CD8-positive, alpha-beta memory T cell (primary cell): ENCODE measurements at regions not wholly inside any gene's neighbourhood (a gene's known extent, or its start where the extent isn't known, plus 50 kb on each side); places are given as distances from the start of the nearest gene placed in this dataset.
"Not testable (repeated sequence)": the region's sequence is repeated elsewhere in the genome, so short reads cannot be mapped to it uniquely, and the experiment has no call there.

ENCODE experiments used
- CTCF ChIA-PET: fragments of 350-600 bp; sonication (Branson Sonifier 250); formaldehyde crosslinking; loops from one replicate; lab custom pipeline; 2021; ENCODE audit warnings: antibody characterized with exemption; lab: Charles Lee
- POLR2A ChIA-PET: fragments of 350-600 bp; sonication (Branson Sonifier 250); formaldehyde crosslinking; loops from one replicate; lab custom pipeline; 2021; ENCODE audit warnings: antibody characterized with exemption; lab: Charles Lee
- DNase-seq, 5 donors: peaks; one replicate each; pipeline versions ENCODE4 v3.0.0 to v3.0.0-alpha.2; 2020 to 2022; ENCODE audit warnings: mixed read lengths in 1 of 5
- H3K27ac ChIP-seq: one replicate; pipeline ENCODE4 v1.7.0; 2013; ENCODE audit warnings: low read depth, mild to moderate bottlenecking, low read length, moderate library complexity
- H3K27me3 ChIP-seq: 2 replicates; pipeline ENCODE4 v1.7.0; 2013; ENCODE audit warnings: low read length, mild to moderate bottlenecking; ENCODE audit not compliant: insufficient read depth, poor library complexity, severe bottlenecking
- H3K36me3 ChIP-seq: 2 replicates; pipeline ENCODE4 v1.7.0; 2013; ENCODE audit warnings: mild to moderate bottlenecking, low read length, moderate library complexity; ENCODE audit not compliant: insufficient read depth
- H3K4me1 ChIP-seq: 2 replicates; pipeline ENCODE4 v1.7.0; 2013; ENCODE audit warnings: mild to moderate bottlenecking, low read length, moderate library complexity; ENCODE audit not compliant: insufficient read depth
- H3K4me3 ChIP-seq: 2 replicates; pipeline ENCODE4 v1.7.0; 2013; ENCODE audit warnings: mild to moderate bottlenecking, low read length
- H3K9me3 ChIP-seq: 2 replicates; pipeline ENCODE4 v1.7.0; 2013; ENCODE audit warnings: mild to moderate bottlenecking, low read length
- H3K27ac Mint-ChIP-seq, 8 donors: one replicate each; pipeline ENCODE4 v1.8.0; 2020 to 2021; ENCODE audit warnings: mixed read lengths in 8 of 8, mild to moderate bottlenecking in 6 of 8, inconsistent platforms in 3 of 8, moderate library complexity in 3 of 8
- H3K27me3 Mint-ChIP-seq, 2 donors: one replicate each; pipeline ENCODE4 v1.8.0; 2020 to 2021; ENCODE audit warnings: mixed read lengths in 2 of 2, mild to moderate bottlenecking in 1 of 2, moderate library complexity in 1 of 2
- H3K36me3 Mint-ChIP-seq, 3 donors: one replicate each; pipeline ENCODE4 v1.8.0; 2020 to 2021; ENCODE audit warnings: mixed read lengths in 3 of 3, inconsistent platforms in 1 of 3, mild to moderate bottlenecking in 1 of 3
- H3K4me1 Mint-ChIP-seq, 3 donors: one replicate each; pipeline ENCODE4 v1.8.0; 2020 to 2021; ENCODE audit warnings: mixed read lengths in 3 of 3, inconsistent platforms in 1 of 3, mild to moderate bottlenecking in 1 of 3
- H3K4me3 Mint-ChIP-seq, 7 donors: one replicate each; pipeline ENCODE4 v1.8.0; 2020 to 2021; ENCODE audit warnings: mixed read lengths in 7 of 7, mild to moderate bottlenecking in 6 of 7, moderate library complexity in 4 of 7, inconsistent platforms in 2 of 7
- H3K9me3 Mint-ChIP-seq, 5 donors: one replicate each; pipeline ENCODE4 v1.8.0; 2020 to 2022; ENCODE audit warnings: mixed read lengths in 5 of 5, mild to moderate bottlenecking in 3 of 5, moderate library complexity in 2 of 5, inconsistent platforms in 1 of 5

DNA sequence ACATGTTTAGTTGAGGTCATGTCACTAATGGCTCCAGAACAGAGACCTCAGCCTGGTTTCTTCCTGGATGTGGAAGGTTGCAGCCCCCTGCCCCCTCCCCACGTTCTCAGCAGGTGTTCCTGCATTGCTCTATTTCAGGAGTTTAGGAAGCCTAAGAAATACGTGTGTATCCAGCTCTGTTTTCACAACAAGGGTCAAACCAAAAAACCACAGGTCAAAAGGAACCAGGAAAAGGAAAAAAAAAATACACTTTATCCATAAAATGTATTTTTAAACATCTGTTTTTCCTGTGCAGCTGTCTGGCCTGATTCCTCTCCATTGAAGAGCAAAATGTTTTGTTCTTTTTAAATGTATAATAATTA, 107.9 kb upstream of the PLEKHG1 start:
- peak overlapping the region in 2 of 8 donors; percentile 39 to 43 for H3K27ac Mint-ChIP-seq
- no peaks in the 10 kb centered on the region for H3K27me3 ChIP-seq
- ChIA-PET POLR2A (no interaction called here), CTCF (no interaction called here)
- H3K9me3 Mint-ChIP-seq = peaks cover 0 to 2% (median 0%) of the 10 kb centered on the region in 5 donors
- no peak overlapping the region for H3K4me3 ChIP-seq
- no peaks in the 10 kb centered on the region for H3K27me3 Mint-ChIP-seq
- H3K27ac ChIP-seq = no peak overlapping the region
- peaks cover 14% of the 10 kb centered on the region for H3K4me1 ChIP-seq
- H3K4me3 Mint-ChIP-seq = peak overlapping the region in 1 of 7 donors; percentile 43
- DNase-seq = no peak
- peaks cover 16 to 24% (median 22%) of the 10 kb centered on the region in 3 donors for H3K4me1 Mint-ChIP-seq
- no peaks in the 10 kb centered on the region for H3K36me3 ChIP-seq
- no peaks in the 10 kb centered on the region for H3K9me3 ChIP-seq
- peaks cover 0 to 4% (median 0%) of the 10 kb centered on the region in 3 donors for H3K36me3 Mint-ChIP-seq

DNA sequence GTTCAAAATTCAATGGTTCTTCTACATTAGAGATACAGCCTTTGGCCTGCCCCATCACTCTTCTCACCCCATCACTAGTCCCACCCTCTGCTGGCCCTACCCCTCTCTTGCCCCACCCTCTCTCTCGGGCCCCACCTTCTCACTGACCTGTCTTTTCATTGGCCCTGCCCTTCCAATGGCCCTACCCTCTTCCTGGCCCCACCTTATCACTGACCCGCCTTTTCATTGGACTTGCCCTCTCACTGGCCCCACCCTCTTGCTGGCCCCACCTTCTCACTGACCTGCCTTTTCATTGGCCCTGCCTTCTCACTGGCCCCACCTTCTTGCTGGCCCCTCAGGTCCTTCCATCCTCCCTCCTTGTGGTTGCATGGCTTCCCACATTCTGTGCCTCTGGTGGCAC, 107.2 kb upstream of the PLEKHG1 start:
- Histone ChIP-seq H3K27ac (no peak overlapping the region), H3K36me3 (no peaks in the 10 kb centered on the region), H3K27me3 (no peaks in the 10 kb centered on the region), H3K4me1 (peaks cover 14% of the 10 kb centered on the region), H3K9me3 (no peaks in the 10 kb centered on the region), H3K4me3 (no peak overlapping the region)
- ChIA-PET CTCF (no interaction called here), POLR2A (no interaction called here)
- peaks cover 16 to 24% (median 22%) of the 10 kb centered on the region in 3 donors for H3K4me1 Mint-ChIP-seq
- no peak for DNase-seq
- H3K4me3 Mint-ChIP-seq = no peak overlapping the region
- peaks cover 0 to 2% (median 0%) of the 10 kb centered on the region in 5 donors for H3K9me3 Mint-ChIP-seq
- H3K36me3 Mint-ChIP-seq = peaks cover 0 to 4% (median 0%) of the 10 kb centered on the region in 3 donors
- no peaks in the 10 kb centered on the region for H3K27me3 Mint-ChIP-seq
- peak overlapping the region in 3 of 8 donors; percentile 49 to 85 (median 61) for H3K27ac Mint-ChIP-seq

DNA sequence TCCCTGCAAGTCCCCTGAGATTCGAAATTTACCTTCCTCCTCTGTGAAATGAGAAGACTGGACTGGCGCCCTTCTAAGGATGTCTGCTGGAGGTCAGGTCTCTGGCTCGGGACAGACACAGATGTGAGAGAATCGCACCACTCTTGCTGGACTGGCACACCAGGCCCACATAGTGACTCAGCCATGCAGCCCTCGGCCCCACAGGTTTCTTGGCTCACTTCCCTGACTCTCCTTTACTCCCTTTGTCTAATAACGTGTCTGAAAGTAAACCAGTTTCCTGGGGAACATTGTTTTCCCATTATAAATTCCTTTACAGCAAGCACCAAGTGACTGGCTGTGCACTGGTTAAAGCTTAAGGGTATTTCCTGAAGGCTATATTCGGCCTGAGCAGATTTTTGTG, 106.7 kb upstream of the PLEKHG1 start:
- Histone ChIP-seq H3K4me1 (peaks cover 14% of the 10 kb centered on the region), H3K27ac (no peak overlapping the region), H3K9me3 (no peaks in the 10 kb centered on the region), H3K27me3 (no peaks in the 10 kb centered on the region), H3K4me3 (no peak overlapping the region), H3K36me3 (no peaks in the 10 kb centered on the region)
- Mint-ChIP-seq H3K9me3 (peaks cover 0 to 2% (median 0%) of the 10 kb centered on the region in 5 donors), H3K4me1 (peaks cover 16 to 24% (median 22%) of the 10 kb centered on the region in 3 donors), H3K27me3 (no peaks in the 10 kb centered on the region), H3K36me3 (peaks cover 0 to 4% (median 0%) of the 10 kb centered on the region in 3 donors), H3K27ac (peak overlapping the region in 2 of 8 donors; percentile 61 to 85), H3K4me3 (peak overlapping the region in 1 of 7 donors; percentile 23)
- POLR2A ChIA-PET = no interaction called here
- CTCF ChIA-PET = interaction anchor here (1.0 kb wide), 1 partner anchor 75 kb away, joined by 3 read pairs; no protein-coding TSS in a partner anchor
- DNase-seq = no peak

DNA sequence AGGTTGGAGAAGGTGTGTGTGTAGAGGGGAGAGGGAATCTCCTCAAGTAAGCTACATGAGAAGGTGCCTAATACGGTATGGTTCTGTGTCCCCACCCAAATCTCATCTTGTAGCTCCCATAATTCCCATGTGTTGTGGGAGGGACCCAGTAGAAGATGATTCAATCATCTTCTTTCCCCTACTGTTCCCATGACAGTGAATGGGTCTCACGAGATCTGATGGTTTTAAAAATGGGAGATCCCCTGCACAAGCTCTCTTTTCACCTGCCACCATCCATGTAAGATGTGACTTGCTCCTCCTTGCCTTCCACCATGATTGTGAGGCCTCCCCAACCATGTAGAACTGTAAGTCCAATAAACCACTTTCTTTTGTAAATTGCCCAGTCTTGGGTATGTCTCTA, 106.1 kb upstream of the PLEKHG1 start:
- H3K27ac ChIP-seq, H3K9me3 Mint-ChIP-seq, H3K4me3 ChIP-seq, POLR2A ChIA-PET, H3K36me3 ChIP-seq, H3K9me3 ChIP-seq, DNase-seq, H3K27me3 ChIP-seq, H3K4me3 Mint-ChIP-seq, H3K27me3 Mint-ChIP-seq, H3K36me3 Mint-ChIP-seq, H3K27ac Mint-ChIP-seq: not testable (repeated sequence)
- CTCF ChIA-PET = interaction anchor here (1.0 kb wide), 1 partner anchor 75 kb away, joined by 3 read pairs; no protein-coding TSS in a partner anchor
- peaks cover 14% of the 10 kb centered on the region for H3K4me1 ChIP-seq
- H3K4me1 Mint-ChIP-seq = peaks cover 16 to 24% (median 22%) of the 10 kb centered on the region in 3 donors

DNA sequence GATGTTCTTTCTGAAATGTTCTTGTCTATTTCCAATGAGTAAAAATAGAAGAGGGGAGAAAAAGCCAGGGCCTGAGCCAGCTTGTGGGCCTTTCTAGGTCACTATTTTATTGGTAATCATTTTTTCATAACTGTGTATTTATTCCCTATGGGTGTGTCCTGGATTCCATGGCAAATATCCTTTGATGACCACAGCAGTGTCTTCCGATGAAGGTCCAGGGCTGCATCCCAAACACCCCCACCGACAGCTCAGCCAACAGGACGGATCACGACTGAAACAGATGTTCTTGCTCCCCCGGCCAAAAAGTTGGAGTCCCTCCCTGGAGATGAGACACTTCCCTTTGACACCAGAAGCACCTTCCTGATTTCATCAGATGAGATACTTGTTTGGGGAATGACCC, 105.4 kb upstream of the PLEKHG1 start:
- H3K9me3 Mint-ChIP-seq = peaks cover 0 to 2% (median 0%) of the 10 kb centered on the region in 5 donors
- ChIA-PET POLR2A (no interaction called here), CTCF (interaction anchor here (1.0 kb wide), 1 partner anchor 76 kb away, joined by 3 read pairs; no protein-coding TSS in a partner anchor)

DNA sequence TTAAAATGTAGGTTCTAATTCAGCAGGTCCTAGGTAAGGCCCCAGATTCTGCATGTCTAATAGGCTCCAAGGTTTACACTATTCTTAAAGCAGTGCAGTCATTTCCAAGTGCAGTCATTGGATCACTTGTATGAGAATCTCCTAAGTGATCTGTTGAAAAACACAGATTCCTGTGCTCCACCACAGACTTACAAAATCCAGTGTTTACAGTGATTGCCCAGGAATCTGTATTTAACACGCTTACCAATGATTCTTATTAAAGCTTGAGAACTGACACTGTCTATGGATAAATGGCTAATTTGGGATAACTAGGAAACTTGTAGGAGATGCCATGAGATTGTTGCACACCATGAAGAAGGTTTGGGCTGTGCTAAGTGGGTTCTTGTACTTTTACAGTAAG, 104.6 kb upstream of the PLEKHG1 start:
- Histone ChIP-seq H3K4me1 (peaks cover 14% of the 10 kb centered on the region), H3K27me3 (no peaks in the 10 kb centered on the region), H3K9me3 (no peaks in the 10 kb centered on the region), H3K36me3 (no peaks in the 10 kb centered on the region), H3K4me3 (no peak overlapping the region), H3K27ac (no peak overlapping the region)
- peaks cover 0 to 6% of the 10 kb centered on the region in 2 donors for H3K27me3 Mint-ChIP-seq
- peaks cover 0 to 4% (median 0%) of the 10 kb centered on the region in 3 donors for H3K36me3 Mint-ChIP-seq
- DNase-seq = no peak
- POLR2A ChIA-PET = no interaction called here
- CTCF ChIA-PET = no interaction called here
- peaks cover 0 to 2% (median 0%) of the 10 kb centered on the region in 5 donors for H3K9me3 Mint-ChIP-seq
- H3K4me3 Mint-ChIP-seq = no peak overlapping the region
- peaks cover 16 to 24% (median 22%) of the 10 kb centered on the region in 3 donors for H3K4me1 Mint-ChIP-seq
- H3K27ac Mint-ChIP-seq = no peak overlapping the region

More for the DNA sequence above, 105.4 kb upstream of the PLEKHG1 start:
- Histone ChIP-seq H3K27me3 (no peaks in the 10 kb centered on the region), H3K36me3 (no peaks in the 10 kb centered on the region), H3K4me3 (no peak overlapping the region), H3K4me1 (peaks cover 14% of the 10 kb centered on the region), H3K9me3 (no peaks in the 10 kb centered on the region), H3K27ac (no peak overlapping the region)
- no peaks in the 10 kb centered on the region for H3K27me3 Mint-ChIP-seq
- H3K36me3 Mint-ChIP-seq = peaks cover 0 to 4% (median 0%) of the 10 kb centered on the region in 3 donors
- H3K27ac Mint-ChIP-seq = peak overlapping the region in 1 of 8 donors; percentile 58
- H3K4me3 Mint-ChIP-seq = no peak overlapping the region
- no peak for DNase-seq
- peaks cover 16 to 24% (median 22%) of the 10 kb centered on the region in 3 donors for H3K4me1 Mint-ChIP-seq

DNA sequence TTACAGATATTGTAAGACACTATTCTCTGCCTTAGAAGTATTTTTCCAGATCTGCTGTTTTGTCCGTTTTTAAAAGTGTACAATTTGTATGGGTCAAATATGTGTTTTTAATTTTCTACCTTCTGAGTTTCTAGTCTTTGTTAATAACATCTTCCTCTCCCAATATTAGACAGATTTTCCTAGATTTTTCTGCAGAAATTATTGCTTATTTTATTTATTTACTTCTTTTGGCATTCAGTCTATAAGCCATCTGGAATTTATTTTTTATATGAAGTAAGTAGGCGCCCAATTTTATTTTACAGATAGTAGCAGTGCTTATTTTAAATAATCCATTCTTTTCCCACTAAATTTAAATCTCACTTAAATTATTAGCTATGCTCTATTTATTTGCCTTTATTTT, 103.1 kb upstream of the PLEKHG1 start:
- Histone ChIP-seq H3K27ac (no peak overlapping the region), H3K9me3 (no peaks in the 10 kb centered on the region), H3K4me1 (peaks cover 2% of the 10 kb centered on the region), H3K27me3 (no peaks in the 10 kb centered on the region), H3K36me3 (no peaks in the 10 kb centered on the region), H3K4me3 (no peak overlapping the region)
- peaks cover 0 to 6% of the 10 kb centered on the region in 2 donors for H3K27me3 Mint-ChIP-seq
- H3K27ac Mint-ChIP-seq = no peak overlapping the region
- H3K36me3 Mint-ChIP-seq = peaks cover 0 to 4% (median 0%) of the 10 kb centered on the region in 3 donors
- POLR2A ChIA-PET = no interaction called here
- DNase-seq = no peak
- H3K9me3 Mint-ChIP-seq = peaks cover 0 to 4% (median 2%) of the 10 kb centered on the region in 5 donors
- H3K4me1 Mint-ChIP-seq = peaks cover 9 to 15% (median 12%) of the 10 kb centered on the region in 3 donors
- CTCF ChIA-PET = no interaction called here
- no peak overlapping the region for H3K4me3 Mint-ChIP-seq

DNA sequence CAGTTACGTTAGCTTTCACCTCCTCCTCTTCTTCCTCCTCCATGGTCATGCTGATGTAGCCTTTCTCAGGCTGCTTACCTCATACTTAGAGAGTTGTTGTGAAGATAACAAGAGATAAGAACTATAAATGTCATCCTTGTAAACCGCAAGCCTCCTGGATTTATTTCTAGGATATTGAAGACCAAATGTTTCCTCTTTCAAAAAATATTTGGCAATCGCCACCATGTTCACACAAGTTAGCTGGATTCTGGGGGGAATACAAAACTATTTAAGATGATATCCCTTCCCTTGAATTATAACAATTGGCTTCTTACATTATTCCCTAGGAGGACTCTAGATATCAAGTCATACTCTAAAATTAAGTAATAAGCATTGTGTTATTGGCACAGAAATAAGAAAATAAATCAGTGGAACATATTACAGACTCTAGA, 99.8 kb upstream of the PLEKHG1 start:
- H3K27me3 Mint-ChIP-seq = peaks cover 3 to 9% of the 10 kb centered on the region in 2 donors
- H3K36me3 Mint-ChIP-seq = no peaks in the 10 kb centered on the region
- no peak for DNase-seq
- H3K9me3 ChIP-seq = no peaks in the 10 kb centered on the region
- ChIA-PET POLR2A (no interaction called here), CTCF (no interaction called here)
- no peaks in the 10 kb centered on the region for H3K4me1 ChIP-seq
- H3K27ac Mint-ChIP-seq = no peak overlapping the region
- no peak overlapping the region for H3K4me3 Mint-ChIP-seq
- no peaks in the 10 kb centered on the region for H3K27me3 ChIP-seq
- no peaks in the 10 kb centered on the region for H3K4me1 Mint-ChIP-seq
- no peak overlapping the region for H3K27ac ChIP-seq
- no peak overlapping the region for H3K4me3 ChIP-seq
- peaks cover 0 to 3% (median 0%) of the 10 kb centered on the region in 5 donors for H3K9me3 Mint-ChIP-seq
- no peaks in the 10 kb centered on the region for H3K36me3 ChIP-seq
